NCI-H2196 treated with DMSO at 0.1 percent for 48 hours (cell line): ENCODE measurements at regions not wholly inside any gene's neighbourhood (a gene's known extent, or its start where the extent isn't known, plus 50 kb on each side); places are given as distances from the start of the nearest gene placed in this dataset.

Experiments
- DNase-seq: peaks from one replicate; lab custom pipeline; 2025; ENCODE audit not compliant: unreplicated experiment; lab: John Stamatoyannopoulos, UW

GRCh38 chr2:56444339-56444738 is 260.5 kb downstream of the CCDC85A start:
- DNase-seq: no peak

GRCh38 chr2:56448403-56449001 is 264.7 kb downstream of the CCDC85A start:
- DNase-seq: no peak

DNA sequence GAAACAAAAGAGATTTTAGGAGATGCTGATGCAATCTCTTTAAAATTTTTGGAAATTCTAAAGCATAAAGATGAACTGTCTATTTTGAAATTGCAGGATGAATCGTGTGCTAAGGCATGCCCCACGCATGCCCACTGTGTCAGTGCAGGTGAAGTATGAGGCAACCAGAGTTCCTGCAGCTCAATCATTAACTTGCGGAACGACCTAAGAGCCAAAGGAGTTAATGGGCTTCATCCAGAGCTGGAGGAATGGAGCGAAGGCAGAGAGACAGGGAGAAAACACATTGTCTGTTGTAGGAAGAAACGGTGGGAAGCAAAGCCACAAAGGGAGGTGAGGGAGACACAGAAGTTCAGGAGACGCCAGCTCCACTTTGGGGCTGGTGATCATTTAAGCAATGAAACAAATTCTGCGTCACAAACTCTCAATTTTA is 265.2 kb downstream of the CCDC85A start:
- DNase-seq: no peak

- no peak for DNase-seq
Measured at GRCh38 chr2:56449449-56449860, 265.7 kb downstream of the CCDC85A start.

GRCh38 chr2:56450047-56450446 is 266.3 kb downstream of the CCDC85A start:
- no peak for DNase-seq

GRCh38 chr2:56450772-56451171 is 267.0 kb downstream of the CCDC85A start:
- no peak for DNase-seq

DNA sequence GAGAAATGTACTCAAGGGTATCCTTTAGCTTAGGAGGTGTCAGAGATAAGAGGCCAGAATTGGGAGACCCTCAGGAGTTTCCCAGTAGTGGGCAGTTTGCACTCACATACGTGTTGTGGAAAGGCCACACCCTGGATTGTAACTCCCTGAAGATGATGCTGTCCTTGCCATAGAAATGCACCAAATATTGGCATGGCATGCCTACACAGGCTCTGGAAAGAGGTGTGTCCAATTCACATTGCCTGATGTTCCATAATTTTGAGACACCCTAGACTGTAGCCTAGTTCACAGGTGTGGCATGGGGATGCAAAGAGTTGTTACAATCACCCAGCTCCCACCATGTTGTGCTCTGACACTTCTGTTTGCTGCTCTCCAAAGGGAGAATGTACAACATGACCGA is 271.9 kb downstream of the CCDC85A start:
- DNase-seq: no peak

DNA sequence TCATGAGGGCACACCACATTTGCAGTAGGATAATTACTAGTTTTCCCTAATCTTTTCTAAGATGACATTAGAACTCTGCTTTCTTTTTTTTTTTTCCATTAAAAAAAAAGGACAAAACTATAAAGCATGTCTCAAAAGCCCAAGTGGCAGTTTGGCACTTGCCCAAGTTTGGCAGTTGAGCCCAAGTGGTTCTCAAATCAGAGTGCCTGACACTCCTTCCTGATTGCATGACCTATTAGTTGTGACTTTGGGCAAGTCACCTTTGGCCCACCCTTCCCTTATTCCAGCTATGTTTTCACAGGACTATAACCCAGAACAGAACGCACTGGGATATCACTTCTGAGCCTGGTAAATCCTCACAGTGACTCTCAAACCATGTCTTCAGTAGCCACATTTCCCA is 273.0 kb downstream of the CCDC85A start:
- no peak for DNase-seq

- no peak for DNase-seq
Measured at GRCh38 chr2:56460508-56460907, 276.7 kb downstream of the CCDC85A start.

- DNase-seq: no peak
Measured at GRCh38 chr2:56464066-56464465, 280.3 kb downstream of the CCDC85A start.

DNA sequence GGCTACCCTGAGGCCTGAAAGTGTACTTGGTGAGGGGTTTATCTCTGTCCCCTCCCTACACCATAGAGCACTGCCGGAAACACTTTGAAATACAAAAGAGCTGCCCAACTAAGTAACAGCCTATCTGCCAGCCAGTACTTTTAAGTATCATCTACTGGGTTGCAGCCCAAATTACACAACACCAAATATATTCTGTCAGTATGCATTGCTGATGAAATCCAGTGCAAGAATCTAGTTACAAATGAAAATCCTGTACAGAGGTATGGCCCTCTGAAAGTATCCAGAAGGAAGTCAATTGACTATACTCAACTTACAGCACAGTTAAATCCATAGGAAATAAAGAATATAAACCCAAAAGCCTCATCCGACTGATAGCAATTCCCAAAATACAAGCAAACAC is 280.8 kb downstream of the CCDC85A start:
- DNase-seq: no peak

DNA sequence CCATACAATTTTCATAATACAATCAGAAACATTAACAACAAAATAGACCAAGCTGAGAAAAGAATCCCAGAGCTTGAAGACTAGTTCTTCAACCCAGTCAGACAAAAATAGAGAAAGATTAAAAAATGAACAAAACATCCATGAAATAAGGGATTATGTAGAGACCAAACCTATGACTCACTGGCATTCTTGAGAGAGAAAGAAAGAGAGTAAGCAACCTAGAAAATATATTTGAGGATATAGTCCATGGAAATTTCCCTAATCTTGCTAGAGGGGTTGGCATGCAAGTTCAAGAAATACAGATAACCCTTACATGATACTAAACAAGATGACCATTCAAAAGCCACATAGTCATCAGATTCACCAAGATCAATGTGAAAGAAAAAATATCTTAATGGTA is 281.7 kb downstream of the CCDC85A start:
- DNase-seq: no peak

- DNase-seq: no peak
Measured at GRCh38 chr2:56473524-56473923, 289.7 kb downstream of the CCDC85A start.

- DNase-seq: peak; percentile 3
Measured at GRCh38 chr2:56474412-56475158, 290.8 kb downstream of the CCDC85A start.

GRCh38 chr2:56475191-56475590 is 291.4 kb downstream of the CCDC85A start:
- no peak for DNase-seq

- DNase-seq: no peak
Measured at GRCh38 chr2:56476509-56477071, 292.8 kb downstream of the CCDC85A start.

DNA sequence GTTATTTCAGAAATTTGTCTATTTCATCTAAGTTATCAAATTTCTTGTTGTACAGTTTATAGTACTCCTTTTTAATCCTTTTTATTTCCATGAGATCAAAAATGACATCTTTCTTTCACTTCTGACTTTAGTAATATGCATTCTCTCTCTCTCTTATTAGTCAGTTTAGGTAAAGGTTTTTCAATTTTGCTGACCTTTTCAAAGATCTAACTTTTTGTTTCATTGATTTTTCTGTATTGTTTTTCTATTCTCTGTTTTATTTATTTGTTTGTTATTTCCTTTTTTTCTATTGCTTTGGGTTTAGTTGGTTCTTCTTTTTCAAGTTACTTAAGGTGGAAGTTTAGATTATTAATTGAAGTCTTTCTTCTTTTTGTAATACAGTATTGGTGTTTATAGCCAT is 294.2 kb downstream of the CCDC85A start:
- no peak for DNase-seq

DNA sequence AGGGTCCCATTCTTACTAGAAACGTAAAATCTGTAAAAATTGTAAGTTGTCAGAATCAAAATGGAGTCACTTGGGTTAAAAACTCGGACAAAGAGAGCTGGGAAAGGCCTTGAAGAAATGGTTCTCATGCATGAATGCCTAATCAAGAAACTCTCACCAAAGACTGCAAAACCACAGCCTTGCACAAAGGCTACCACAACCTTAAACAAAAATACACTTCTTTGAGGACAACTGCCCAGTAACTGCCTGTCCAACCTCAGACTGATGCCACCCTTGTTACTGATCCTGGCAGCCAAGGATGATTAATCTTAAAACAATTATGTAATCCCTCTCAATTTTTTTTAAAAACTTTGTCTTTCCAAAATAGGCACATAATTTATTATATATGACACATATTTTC is 299.3 kb downstream of the CCDC85A start:
- no peak for DNase-seq

DNA sequence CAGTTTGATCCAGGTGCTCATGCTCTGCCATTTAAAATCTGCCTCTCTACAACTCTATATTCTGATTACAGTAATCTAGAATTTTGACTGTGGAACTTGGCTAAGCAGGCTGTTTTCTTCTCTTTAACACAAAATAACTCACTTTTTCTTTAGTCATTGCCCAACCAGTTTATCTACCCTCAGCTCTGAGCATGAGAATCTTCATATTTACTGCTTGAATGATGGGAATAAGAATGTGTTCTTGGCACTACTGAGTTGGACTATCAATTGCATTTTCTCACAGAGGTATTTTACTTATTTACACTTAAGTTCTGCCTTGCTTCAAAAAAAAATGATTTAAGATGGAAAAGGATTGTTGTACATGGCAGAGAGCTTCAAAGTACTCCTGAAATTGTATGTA is 301.1 kb downstream of the CCDC85A start:
- no peak for DNase-seq

DNA sequence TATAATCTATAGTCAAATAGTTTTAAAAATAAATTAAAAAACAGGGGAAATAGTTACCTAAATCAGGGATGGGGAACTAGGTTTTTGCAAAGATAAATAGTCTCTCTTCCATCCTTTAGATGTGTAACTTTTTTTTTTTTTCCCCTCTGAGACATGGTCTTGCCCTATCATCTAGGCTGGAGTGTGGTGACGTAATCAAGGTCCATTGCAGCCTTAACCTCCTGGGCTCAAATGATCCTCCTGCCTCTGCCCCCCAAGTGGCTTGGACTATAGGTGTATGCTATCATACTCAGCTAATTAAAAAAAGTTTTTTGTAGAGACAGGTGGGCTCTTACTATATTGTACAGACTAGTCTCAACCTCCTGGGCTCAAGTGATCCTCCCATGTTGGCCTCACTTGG is 316.5 kb downstream of the CCDC85A start:
- no peak for DNase-seq

- DNase-seq: no peak
Measured at GRCh38 chr2:56502616-56503015, 318.8 kb downstream of the CCDC85A start.

DNA sequence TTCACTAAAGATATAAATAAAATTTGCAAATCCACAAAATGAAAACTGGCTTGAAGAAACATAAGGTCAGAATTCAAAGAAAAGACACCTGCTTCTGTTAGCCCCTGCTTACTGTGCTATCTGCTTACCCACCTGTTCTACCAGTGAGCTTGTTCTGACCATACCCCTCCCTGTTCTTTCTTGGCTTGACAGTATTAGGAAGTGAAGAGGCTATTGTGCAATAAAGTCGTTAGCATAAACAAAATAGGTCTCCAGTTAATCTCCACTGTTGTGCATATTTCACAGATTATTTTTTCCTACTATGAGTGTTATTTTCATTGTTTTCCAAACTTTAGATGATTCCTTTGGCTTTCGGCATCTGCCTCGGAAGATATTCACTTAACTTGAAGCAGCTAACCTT is 322.1 kb downstream of the CCDC85A start:
- no peak for DNase-seq

GRCh38 chr2:56508662-56509061 is 324.9 kb downstream of the CCDC85A start:
- DNase-seq: no peak
